ENCODE measurements at regions not wholly inside any gene's neighbourhood (a gene's known extent, or its start where the extent isn't known, plus 50 kb on each side); places are given as distances from the start of the nearest gene placed in this dataset.

- DNase-seq (ENCODE audit: low read depth in 1 of 2, low spot score in 1 of 2) = no peak
- H3K27me3 ChIP-seq (ENCODE audit: insufficient read depth, poor library complexity, severe bottlenecking) = no peaks in the 10 kb centered on the region
- H3K27ac ChIP-seq (replicated peaks) = no peak overlapping the region
- TF ChIP-seq SPI1 (IDR thresholded peaks at IDR 0.05; ENCODE audit: borderline replicate concordance, low read depth) (no peak), POLR2AphosphoS5 (IDR thresholded peaks at IDR 0.05; ENCODE audit: low read depth) (no peak), REST (IDR thresholded peaks at IDR 0.05; ENCODE audit: insufficient replicate concordance, low read depth) (no peak), GABPA (IDR thresholded peaks at IDR 0.05; ENCODE audit: low read depth) (no peak)
- TF ChIP-seq, protein P1, sequence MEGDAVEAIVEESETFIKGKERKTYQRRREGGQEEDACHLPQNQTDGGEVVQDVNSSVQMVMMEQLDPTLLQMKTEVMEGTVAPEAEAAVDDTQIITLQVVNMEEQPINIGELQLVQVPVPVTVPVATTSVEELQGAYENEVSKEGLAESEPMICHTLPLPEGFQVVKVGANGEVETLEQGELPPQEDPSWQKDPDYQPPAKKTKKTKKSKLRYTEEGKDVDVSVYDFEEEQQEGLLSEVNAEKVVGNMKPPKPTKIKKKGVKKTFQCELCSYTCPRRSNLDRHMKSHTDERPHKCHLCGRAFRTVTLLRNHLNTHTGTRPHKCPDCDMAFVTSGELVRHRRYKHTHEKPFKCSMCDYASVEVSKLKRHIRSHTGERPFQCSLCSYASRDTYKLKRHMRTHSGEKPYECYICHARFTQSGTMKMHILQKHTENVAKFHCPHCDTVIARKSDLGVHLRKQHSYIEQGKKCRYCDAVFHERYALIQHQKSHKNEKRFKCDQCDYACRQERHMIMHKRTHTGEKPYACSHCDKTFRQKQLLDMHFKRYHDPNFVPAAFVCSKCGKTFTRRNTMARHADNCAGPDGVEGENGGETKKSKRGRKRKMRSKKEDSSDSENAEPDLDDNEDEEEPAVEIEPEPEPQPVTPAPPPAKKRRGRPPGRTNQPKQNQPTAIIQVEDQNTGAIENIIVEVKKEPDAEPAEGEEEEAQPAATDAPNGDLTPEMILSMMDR (IDR thresholded peaks at IDR 0.05; ENCODE audit: insufficient read depth, low read length) = no peak
- no peak overlapping the region for H3K4me3 ChIP-seq (replicated peaks; ENCODE audit: insufficient read depth, low read length)
Measured at GRCh38 chr5:143676802-143677201, 135.2 kb upstream of the HMHB1 start.

DNA sequence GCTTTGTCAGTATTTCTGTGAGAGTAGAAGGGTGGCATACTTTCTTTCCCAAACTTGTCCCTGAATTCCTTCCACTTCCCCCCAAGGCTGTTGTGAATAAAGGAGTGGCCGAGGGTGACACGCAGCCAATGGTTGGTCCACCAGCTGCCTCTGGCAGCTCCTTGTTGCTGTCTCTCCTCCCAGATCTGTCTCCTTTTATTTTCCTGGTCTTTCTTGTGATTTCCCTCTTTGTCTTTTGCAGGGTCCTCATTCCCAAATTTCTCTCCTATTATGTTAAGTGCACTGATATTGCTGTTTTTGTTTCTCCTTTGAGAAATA is 137.5 kb upstream of the HMHB1 start:
- no peaks in the 10 kb centered on the region for H3K27me3 ChIP-seq (ENCODE audit: insufficient read depth, poor library complexity, severe bottlenecking)
- H3K4me3 ChIP-seq (replicated peaks; ENCODE audit: insufficient read depth, low read length) = no peak overlapping the region
- TF ChIP-seq, protein P1 (IDR thresholded peaks at IDR 0.05; ENCODE audit: insufficient read depth, low read length) = no peak
- TF ChIP-seq REST (IDR thresholded peaks at IDR 0.05; ENCODE audit: insufficient replicate concordance, low read depth) = no peak
- no peak for TF ChIP-seq GABPA (IDR thresholded peaks at IDR 0.05; ENCODE audit: low read depth)
- H3K27ac ChIP-seq (replicated peaks) = no peak overlapping the region
- DNase-seq (ENCODE audit: low read depth in 1 of 2, low spot score in 1 of 2) = no peak

DNA sequence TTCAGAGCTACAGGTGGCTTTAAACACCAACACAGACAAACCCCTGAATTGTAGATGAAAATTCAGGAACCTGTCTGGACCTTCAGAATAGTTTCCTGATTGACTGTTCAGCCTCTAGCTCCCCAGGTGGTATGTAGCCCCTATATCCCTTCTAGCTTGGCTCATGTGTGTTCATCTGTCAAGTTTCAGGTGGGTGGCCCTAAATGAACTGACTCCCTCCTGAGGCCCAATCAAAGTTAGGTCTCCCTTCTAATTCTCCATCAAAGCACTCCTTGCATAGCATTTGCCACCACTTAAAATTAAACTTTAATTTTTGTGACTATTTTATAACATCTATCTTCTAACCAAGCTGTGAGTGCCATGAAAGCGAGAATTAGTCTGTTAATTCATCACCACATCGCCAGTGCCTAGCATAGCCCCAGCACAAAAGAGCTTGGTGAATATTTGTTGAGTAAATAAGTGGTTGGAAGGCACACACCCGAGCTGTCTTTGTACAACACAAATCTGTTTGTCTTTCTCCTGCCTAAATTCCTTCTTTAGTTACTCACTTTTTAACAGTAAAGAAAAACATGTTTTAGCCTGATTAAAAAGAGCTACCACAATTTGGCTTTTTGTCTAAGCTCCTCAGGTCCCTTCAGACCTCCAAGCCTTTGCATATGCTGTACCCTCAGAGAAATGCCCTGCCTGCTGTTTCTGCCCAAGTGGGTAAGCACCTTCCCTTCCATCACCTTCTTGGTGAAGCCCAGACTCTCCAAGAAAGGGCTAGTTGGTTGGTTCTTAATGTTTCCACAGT is 138.1 kb upstream of the HMHB1 start:
- Histone ChIP-seq H3K27me3 (ENCODE audit: insufficient read depth, poor library complexity, severe bottlenecking) (no peaks in the 10 kb centered on the region), H3K4me3 (replicated peaks; ENCODE audit: insufficient read depth, low read length) (no peak overlapping the region), H3K27ac (replicated peaks) (no peak overlapping the region)
- TF ChIP-seq GABPA (IDR thresholded peaks at IDR 0.05; ENCODE audit: low read depth) = no peak
- TF ChIP-seq, protein P1 (IDR thresholded peaks at IDR 0.05; ENCODE audit: insufficient read depth, low read length) = no peak
- TF ChIP-seq SPI1 (IDR thresholded peaks at IDR 0.05; ENCODE audit: borderline replicate concordance, low read depth) = no peak
- TF ChIP-seq POLR2AphosphoS5 (IDR thresholded peaks at IDR 0.05; ENCODE audit: low read depth) = no peak
- TF ChIP-seq REST (IDR thresholded peaks at IDR 0.05; ENCODE audit: insufficient replicate concordance, low read depth) = no peak
- no peak for DNase-seq (ENCODE audit: low read depth in 1 of 2, low spot score in 1 of 2)

Measured in HL-60 (cell line).